SK-N-SH treated with all-trans-retinoic acid at 6 μM for 48 hours (cell line): ENCODE measurements at regions not wholly inside any gene's neighbourhood (a gene's known extent, or its start where the extent isn't known, plus 50 kb on each side); places are given as distances from the start of the nearest gene placed in this dataset.
A peak's percentile ranks its signal among the peaks of the same experiment; 100 is the strongest.

ENCODE experiments used
- ATAC-seq: fragments of 200-7000 bp; cut with Tn5 transposase; 3 replicates; pipeline ENCODE4 v1.9.1; 2020; ENCODE audit warnings: mild to moderate bottlenecking, moderate library complexity
- ARNTL ChIP-seq: fragments of 450-650 bp; formaldehyde crosslinking; IDR thresholded peaks from 2 replicates; pipeline ENCODE4 v1.5.0; 2020; ENCODE audit warnings: low read depth, mild to moderate bottlenecking, moderate library complexity, borderline replicate concordance
- BACH2 ChIP-seq: fragments of 250-450 bp; sonication (Bioruptor Pico); IDR thresholded peaks from 2 replicates; pipeline ENCODE4 v1.9.0; 2021; ENCODE audit warnings: mild to moderate bottlenecking, borderline replicate concordance
- CSDC2 ChIP-seq: fragments of 250-450 bp; sonication (Bioruptor Pico); IDR thresholded peaks from 2 replicates; pipeline ENCODE4 v1.5.0; 2020; ENCODE audit warnings: mild to moderate bottlenecking, moderate library complexity
- CSRNP3 ChIP-seq: fragments of 250-450 bp; sonication (Bioruptor Pico); IDR thresholded peaks from 2 replicates; pipeline ENCODE4 v1.5.1; 2021; ENCODE audit warnings: mild to moderate bottlenecking, moderate library complexity
- ESRRG ChIP-seq: fragments of 250-450 bp; sonication (Bioruptor Pico); IDR thresholded peaks from 2 replicates; pipeline ENCODE4 v1.6.1; 2021; ENCODE audit warnings: mild to moderate bottlenecking
- GLIS3 ChIP-seq: fragments of 250-450 bp; sonication (Bioruptor Pico); IDR thresholded peaks from 2 replicates; pipeline ENCODE4 v1.5.0; 2020; ENCODE audit warnings: mild to moderate bottlenecking, moderate library complexity
- ISL1 ChIP-seq: fragments of 250-450 bp; sonication (Bioruptor Pico); IDR thresholded peaks from 2 replicates; pipeline ENCODE4 v2.1.2; 2022; ENCODE audit warnings: mild to moderate bottlenecking, moderate library complexity
- OSR1 ChIP-seq: fragments of 250-450 bp; sonication (Bioruptor Pico); IDR thresholded peaks from 2 replicates; pipeline ENCODE4 v1.8.0; 2022; ENCODE audit warnings: moderate library complexity, mild to moderate bottlenecking, inconsistent platforms
- PPARA ChIP-seq: fragments of 250-450 bp; sonication (Bioruptor Pico); IDR thresholded peaks from 2 replicates; pipeline ENCODE4 v1.5.0; 2020; ENCODE audit warnings: mild to moderate bottlenecking, borderline replicate concordance
- SNAI2 ChIP-seq: fragments of 250-450 bp; sonication (Bioruptor Pico); IDR thresholded peaks from 2 replicates; pipeline ENCODE4 v1.5.0; 2020; ENCODE audit warnings: mild to moderate bottlenecking, moderate library complexity
- TOX ChIP-seq: fragments of 250-450 bp; sonication (Bioruptor Pico); IDR thresholded peaks from 2 replicates; pipeline ENCODE4 v1.8.0; 2021; ENCODE audit warnings: mild to moderate bottlenecking, moderate library complexity, borderline replicate concordance
- ZC3H10 ChIP-seq: fragments of 250-450 bp; sonication (Bioruptor Pico); IDR thresholded peaks from 2 replicates; pipeline ENCODE4 v1.5.1; 2021; ENCODE audit warnings: mild to moderate bottlenecking, moderate library complexity
- ZFP3 ChIP-seq: fragments of 250-450 bp; sonication (Bioruptor Pico); IDR thresholded peaks from 2 replicates; pipeline ENCODE4 v1.5.0; 2020; ENCODE audit warnings: mild to moderate bottlenecking, moderate library complexity
- ZFP30 ChIP-seq: fragments of 450-650 bp; formaldehyde crosslinking; IDR thresholded peaks from 2 replicates; pipeline ENCODE4 v1.5.0; 2022; ENCODE audit warnings: mild to moderate bottlenecking, moderate library complexity
- ZNF565 ChIP-seq: fragments of 450-650 bp; formaldehyde crosslinking; conservative IDR thresholded peaks from 2 replicates; pipeline ENCODE4 v1.5.0; 2020; ENCODE audit warnings: low read depth, mild to moderate bottlenecking, moderate library complexity
- ZNF70 ChIP-seq: fragments of 450-650 bp; formaldehyde crosslinking; IDR thresholded peaks from 2 replicates; pipeline ENCODE4 v1.5.0; 2020; ENCODE audit warnings: mild to moderate bottlenecking, moderate library complexity
- ZNF8 ChIP-seq: fragments of 450-650 bp; formaldehyde crosslinking; IDR thresholded peaks from 2 replicates; pipeline ENCODE4 v1.5.0; 2020; ENCODE audit warnings: mild to moderate bottlenecking, moderate library complexity
- TF ChIP-seq, protein P1 (sequence below): fragments of 250-450 bp; sonication (Bioruptor Pico); IDR thresholded peaks from 2 replicates; pipeline ENCODE4 v1.8.0; 2020; ENCODE audit warnings: mild to moderate bottlenecking, moderate library complexity, borderline replicate concordance
- TF ChIP-seq, protein P2 (sequence below): fragments of 250-450 bp; sonication (Bioruptor Pico); IDR thresholded peaks from 2 replicates; pipeline ENCODE4 v1.5.1; 2020; ENCODE audit warnings: low read depth, mild to moderate bottlenecking, moderate library complexity

DNA sequence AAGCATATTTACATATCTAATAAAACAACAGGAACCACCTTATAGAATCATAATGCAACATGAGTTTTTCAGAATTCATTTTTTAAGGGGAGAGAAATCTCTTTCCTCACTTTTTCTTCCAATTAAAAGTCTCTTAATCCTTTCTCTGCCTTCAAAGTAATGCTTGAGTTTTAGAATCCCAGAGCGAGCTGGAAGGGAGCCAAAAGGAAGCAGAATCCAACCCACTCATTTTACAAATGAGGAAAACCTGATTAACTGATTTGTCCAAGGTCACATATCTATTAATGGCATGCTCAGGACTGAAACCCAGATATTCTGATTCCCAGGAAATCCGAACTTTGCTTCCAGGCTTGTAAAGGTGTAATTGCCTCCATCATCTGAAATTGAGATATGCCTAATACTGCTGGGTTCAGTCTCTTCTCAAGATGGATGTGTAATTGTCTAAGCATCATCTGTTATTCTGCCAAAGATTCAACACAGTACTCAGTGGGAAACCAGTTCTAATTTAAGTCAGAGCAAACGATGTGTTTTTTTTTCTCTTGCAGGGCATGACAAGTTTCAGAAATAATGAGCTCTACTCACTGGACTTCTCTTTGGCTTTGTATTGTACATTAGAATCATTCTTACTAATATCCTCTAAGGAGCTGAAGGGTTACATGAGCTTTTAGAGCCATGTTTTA, 481.4 kb upstream of the CFAP20DC start:
- ATAC-seq: no peak
- TF ChIP-seq ZFP3 (CRISPR knock-in tag) (no peak), ARNTL (CRISPR knock-in tag) (no peak), ZC3H10 (CRISPR knock-in tag) (no peak), TOX (CRISPR knock-in tag) (no peak), GLIS3 (CRISPR knock-in tag) (no peak), ZNF8 (no peak), ESRRG (CRISPR knock-in tag) (no peak), ZNF70 (CRISPR knock-in tag) (no peak), PPARA (CRISPR knock-in tag) (no peak)

GRCh38 chr3:59528251-59528650, 478.4 kb upstream of the CFAP20DC start:
- TF ChIP-seq CSDC2 (CRISPR knock-in tag) (no peak), BACH2 (CRISPR knock-in tag) (no peak), SNAI2 (CRISPR knock-in tag) (no peak), ZNF70 (CRISPR knock-in tag) (no peak), ARNTL (CRISPR knock-in tag) (no peak), ZC3H10 (CRISPR knock-in tag) (no peak), ZFP3 (CRISPR knock-in tag) (no peak), TOX (CRISPR knock-in tag) (no peak), ZNF8 (no peak), CSRNP3 (CRISPR knock-in tag) (no peak), ESRRG (CRISPR knock-in tag) (no peak)
- TF ChIP-seq, protein P1, sequence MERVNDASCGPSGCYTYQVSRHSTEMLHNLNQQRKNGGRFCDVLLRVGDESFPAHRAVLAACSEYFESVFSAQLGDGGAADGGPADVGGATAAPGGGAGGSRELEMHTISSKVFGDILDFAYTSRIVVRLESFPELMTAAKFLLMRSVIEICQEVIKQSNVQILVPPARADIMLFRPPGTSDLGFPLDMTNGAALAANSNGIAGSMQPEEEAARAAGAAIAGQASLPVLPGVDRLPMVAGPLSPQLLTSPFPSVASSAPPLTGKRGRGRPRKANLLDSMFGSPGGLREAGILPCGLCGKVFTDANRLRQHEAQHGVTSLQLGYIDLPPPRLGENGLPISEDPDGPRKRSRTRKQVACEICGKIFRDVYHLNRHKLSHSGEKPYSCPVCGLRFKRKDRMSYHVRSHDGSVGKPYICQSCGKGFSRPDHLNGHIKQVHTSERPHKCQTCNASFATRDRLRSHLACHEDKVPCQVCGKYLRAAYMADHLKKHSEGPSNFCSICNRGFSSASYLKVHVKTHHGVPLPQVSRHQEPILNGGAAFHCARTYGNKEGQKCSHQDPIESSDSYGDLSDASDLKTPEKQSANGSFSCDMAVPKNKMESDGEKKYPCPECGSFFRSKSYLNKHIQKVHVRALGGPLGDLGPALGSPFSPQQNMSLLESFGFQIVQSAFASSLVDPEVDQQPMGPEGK (CRISPR knock-in tag): no peak
- TF ChIP-seq, protein P2, sequence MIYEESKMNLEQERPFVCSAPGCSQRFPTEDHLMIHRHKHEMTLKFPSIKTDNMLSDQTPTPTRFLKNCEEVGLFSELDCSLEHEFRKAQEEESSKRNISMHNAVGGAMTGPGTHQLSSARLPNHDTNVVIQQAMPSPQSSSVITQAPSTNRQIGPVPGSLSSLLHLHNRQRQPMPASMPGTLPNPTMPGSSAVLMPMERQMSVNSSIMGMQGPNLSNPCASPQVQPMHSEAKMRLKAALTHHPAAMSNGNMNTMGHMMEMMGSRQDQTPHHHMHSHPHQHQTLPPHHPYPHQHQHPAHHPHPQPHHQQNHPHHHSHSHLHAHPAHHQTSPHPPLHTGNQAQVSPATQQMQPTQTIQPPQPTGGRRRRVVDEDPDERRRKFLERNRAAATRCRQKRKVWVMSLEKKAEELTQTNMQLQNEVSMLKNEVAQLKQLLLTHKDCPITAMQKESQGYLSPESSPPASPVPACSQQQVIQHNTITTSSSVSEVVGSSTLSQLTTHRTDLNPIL (CRISPR knock-in tag): no peak
- TF ChIP-seq, all 23 proteins: peak for 0
- no peak for ATAC-seq

DNA sequence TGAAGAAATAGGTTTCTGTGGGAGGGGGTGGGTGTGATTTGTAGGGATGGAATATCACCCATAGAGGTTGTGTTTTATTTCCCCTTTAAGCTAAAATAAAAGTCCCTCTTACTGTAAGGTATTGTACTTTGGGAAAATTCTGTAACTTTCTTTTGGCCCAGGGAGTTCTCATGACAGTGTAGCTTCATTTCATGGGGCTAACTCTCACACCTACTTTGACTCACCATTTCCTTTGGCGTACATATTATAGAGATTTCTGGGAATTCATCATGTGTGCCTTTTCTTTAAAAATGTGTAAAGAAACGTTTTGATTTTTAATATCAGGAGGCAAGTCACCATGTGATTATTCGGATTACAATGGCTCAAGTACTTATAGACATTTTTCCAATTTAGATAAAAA, 477.7 kb upstream of the CFAP20DC start:
- no peak for TF ChIP-seq OSR1 (CRISPR knock-in tag)
- ATAC-seq: no peak

GRCh38 chr3:59526999-59527398, 477.2 kb upstream of the CFAP20DC start:
- ATAC-seq: no peak

GRCh38 chr3:59522550-59522949, 472.7 kb upstream of the CFAP20DC start:
- no peak for ATAC-seq
- TF ChIP-seq ZC3H10 (CRISPR knock-in tag) (no peak), ISL1 (no peak), CSDC2 (CRISPR knock-in tag) (no peak), CSRNP3 (CRISPR knock-in tag) (no peak), ESRRG (CRISPR knock-in tag) (no peak), ZNF565 (CRISPR knock-in tag) (no peak), ZFP30 (CRISPR knock-in tag) (no peak), ZNF70 (CRISPR knock-in tag) (no peak)
- TF ChIP-seq, protein P1 (CRISPR knock-in tag): no peak

More at GRCh38 chr3:59526999-59527398, 477.2 kb upstream of the CFAP20DC start:
- TF ChIP-seq ZNF8 (peak; percentile 49; the same call in 1 of the 2 replicates), ZC3H10 (CRISPR knock-in tag) (no peak)
- TF ChIP-seq, all 23 proteins: peak for 1
